ENCODE measurements at regions not wholly inside any gene's neighbourhood (a gene's known extent, or its start where the extent isn't known, plus 50 kb on each side); places are given as distances from the start of the nearest gene placed in this dataset.

- no peak overlapping the region for H3K4me3 ChIP-seq (ENCODE audit: low read depth, low read length)
- no peak for DNase-seq
- no peak overlapping the region for H3K27ac ChIP-seq
- no peaks in the 10 kb centered on the region for H3K36me3 ChIP-seq (replicated peaks)
- no peaks in the 10 kb centered on the region for H3K27me3 ChIP-seq (replicated peaks)
- in situ Hi-C loops (cut with HindIII; ENCODE audit: low pct_ligation_motif_present, low sequenced_read_pairs), result no loop called here
- TF ChIP-seq CTCF (IDR thresholded peaks at IDR 0.05; ENCODE audit: low read depth, low read length, missing control alignments), result no peak
Observed at GRCh38 chr6:112804638-112805330, 457.7 kb downstream of the RFPL4B start.

DNA sequence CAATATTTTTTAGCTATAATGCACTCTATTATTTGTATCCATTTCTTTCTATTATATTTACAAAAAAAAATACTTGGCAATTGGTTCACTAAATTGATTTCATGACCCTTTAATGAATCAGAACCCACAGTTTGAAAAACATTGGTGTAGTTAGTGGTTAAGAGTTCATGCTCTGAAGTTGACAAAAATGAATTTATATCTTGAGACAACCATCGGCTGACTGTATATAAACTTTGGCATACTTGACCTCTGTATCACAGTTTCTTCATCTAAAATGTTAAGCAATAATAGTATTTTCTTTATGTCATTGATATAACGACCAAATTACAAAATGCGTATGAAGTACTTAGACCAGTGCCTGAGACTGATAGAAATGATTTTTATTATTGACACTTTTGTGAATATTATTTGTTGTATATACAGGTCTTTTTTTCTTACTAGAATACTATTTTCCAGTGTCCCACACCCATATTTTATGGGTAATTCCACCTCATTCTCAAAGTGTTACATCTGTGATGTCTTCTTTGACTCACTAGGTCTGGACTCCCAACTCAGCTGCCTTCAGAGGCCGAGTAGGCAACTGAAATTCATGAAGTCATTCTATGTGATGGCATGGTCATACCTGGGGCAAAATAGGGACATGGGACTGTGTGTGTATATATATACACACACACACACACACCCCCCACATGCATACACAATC lies 459.2 kb downstream of the RFPL4B start:
- Histone ChIP-seq H3K36me3 (replicated peaks) (no peaks in the 10 kb centered on the region), H3K4me3 (ENCODE audit: low read depth, low read length) (no peak overlapping the region), H3K27me3 (replicated peaks) (no peaks in the 10 kb centered on the region), H3K27ac (no peak overlapping the region)
- peak; percentile 19 for DNase-seq
- TF ChIP-seq CTCF (IDR thresholded peaks at IDR 0.05; ENCODE audit: low read depth, low read length, missing control alignments), result no peak
- in situ Hi-C loops (cut with HindIII; ENCODE audit: low pct_ligation_motif_present, low sequenced_read_pairs), result no loop called here

DNA sequence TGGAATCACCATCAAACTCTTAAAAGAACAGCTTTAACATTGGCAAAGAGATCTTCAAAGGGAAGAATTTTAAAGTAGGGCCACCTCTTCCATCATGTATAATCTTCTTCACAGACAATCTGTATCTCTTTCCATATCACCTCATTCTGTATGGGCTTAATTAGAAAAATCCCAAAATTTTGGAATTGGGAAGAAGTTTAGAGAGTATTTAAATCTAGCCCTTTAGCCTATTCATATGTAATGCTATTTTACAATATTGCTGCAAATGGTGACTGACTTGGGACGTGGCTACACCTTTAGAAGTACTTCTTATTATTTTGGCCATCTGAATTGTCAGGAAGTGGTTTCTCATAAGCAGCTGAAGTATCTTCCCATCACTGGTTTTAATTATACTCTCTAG lies 474.3 kb downstream of the RFPL4B start:
- TF ChIP-seq CTCF (IDR thresholded peaks at IDR 0.05; ENCODE audit: low read depth, low read length, missing control alignments), result no peak
- no peaks in the 10 kb centered on the region for H3K36me3 ChIP-seq (replicated peaks)
- in situ Hi-C loops (cut with HindIII; ENCODE audit: low pct_ligation_motif_present, low sequenced_read_pairs), result no loop called here
- no peaks in the 10 kb centered on the region for H3K27me3 ChIP-seq (replicated peaks)
- H3K27ac ChIP-seq, result no peak overlapping the region
- DNase-seq, result no peak
- H3K4me3 ChIP-seq (ENCODE audit: low read depth, low read length), result no peak overlapping the region

DNA sequence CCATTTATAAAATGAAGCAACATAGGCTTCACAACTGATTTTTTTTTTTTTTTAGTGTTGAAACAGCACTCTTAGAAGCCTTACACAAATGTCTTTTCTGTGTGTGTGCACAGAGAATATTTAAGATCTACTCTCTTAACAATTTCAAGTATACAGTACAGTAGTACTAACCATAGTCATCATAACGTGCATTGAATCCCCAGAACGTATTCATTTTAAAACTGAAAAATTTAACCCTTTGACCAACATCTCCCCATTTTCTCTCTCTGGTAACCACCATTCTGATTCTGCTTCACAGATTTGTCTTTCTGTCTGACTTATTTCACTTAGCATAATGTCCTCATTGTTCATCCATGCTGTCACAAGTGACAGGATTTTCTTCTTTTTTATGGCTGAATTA lies 475.6 kb downstream of the RFPL4B start:
- in situ Hi-C loops (cut with HindIII; ENCODE audit: low pct_ligation_motif_present, low sequenced_read_pairs), result no loop called here
- Histone ChIP-seq H3K36me3 (replicated peaks) (no peaks in the 10 kb centered on the region), H3K27ac (no peak overlapping the region), H3K4me3 (ENCODE audit: low read depth, low read length) (no peak overlapping the region), H3K27me3 (replicated peaks) (no peaks in the 10 kb centered on the region)
- no peak for TF ChIP-seq CTCF (IDR thresholded peaks at IDR 0.05; ENCODE audit: low read depth, low read length, missing control alignments)
- no peak for DNase-seq

GRCh38 chr6:112827793-112828192 lies 480.7 kb downstream of the RFPL4B start:
- Histone ChIP-seq H3K27me3 (replicated peaks) (no peaks in the 10 kb centered on the region), H3K4me3 (ENCODE audit: low read depth, low read length) (no peak overlapping the region), H3K27ac (no peak overlapping the region), H3K36me3 (replicated peaks) (no peaks in the 10 kb centered on the region)
- no peak for TF ChIP-seq CTCF (IDR thresholded peaks at IDR 0.05; ENCODE audit: low read depth, low read length, missing control alignments)
- in situ Hi-C loops (cut with HindIII; ENCODE audit: low pct_ligation_motif_present, low sequenced_read_pairs), result no loop called here
- no peak for DNase-seq
